ENCODE measurements at regions not wholly inside any gene's neighbourhood (a gene's known extent, or its start where the extent isn't known, plus 50 kb on each side); places are given as distances from the start of the nearest gene placed in this dataset.

GRCh38 chr12:33304176-33304575 lies 135.4 kb downstream of the SYT10 start:
- no peak for TF ChIP-seq CTCF (conservative IDR thresholded peaks at IDR 0.05; ENCODE audit: low read length)
- no peak for TF ChIP-seq EZH2phosphoT487 (IDR thresholded peaks at IDR 0.05; ENCODE audit: borderline replicate concordance)

All from Loucy (cell line).